HL-60 (cell line): ENCODE measurements at regions not wholly inside any gene's neighbourhood (a gene's known extent, or its start where the extent isn't known, plus 50 kb on each side); places are given as distances from the start of the nearest gene placed in this dataset.
A peak's percentile ranks its signal among the peaks of the same experiment; 100 is the strongest.

ENCODE experiments used
- DNase-seq, 2 experiments: peaks; one replicate each; pipeline ENCODE4 v3.0.0-alpha.2; 2010 to 2020; ENCODE audit warnings: low read depth in 1 of 2, low spot score in 1 of 2
- H3K27ac ChIP-seq: fragments of 250-450 bp; sonication (Bioruptor Pico); replicated peaks from 2 replicates; pipeline ENCODE4 v1.5.1; 2020; ENCODE audit warnings: mild to moderate bottlenecking, moderate library complexity
- H3K27me3 ChIP-seq: fragments of 250-450 bp; sonication (Bioruptor Pico); 2 replicates; pipeline ENCODE4 v1.5.1; 2021; ENCODE audit warnings: mild to moderate bottlenecking, moderate library complexity; ENCODE audit not compliant: insufficient read depth, poor library complexity, severe bottlenecking
- H3K4me3 ChIP-seq: replicated peaks from 2 replicates; pipeline ENCODE4 v1.5.1; 2011; ENCODE audit warnings: mild to moderate bottlenecking, control low read depth, low read length; ENCODE audit not compliant: insufficient read depth
- CTCF ChIP-seq: IDR thresholded peaks from one replicate; pipeline ENCODE4 v1.5.1; 2011; ENCODE audit warnings: low read length, control low read depth, inconsistent platforms; ENCODE audit not compliant: insufficient read depth
- GABPA ChIP-seq: IDR thresholded peaks from 2 replicates; pipeline ENCODE4 v1.6.1; 2012; ENCODE audit warnings: low read depth
- POLR2AphosphoS5 ChIP-seq: IDR thresholded peaks from 2 replicates; pipeline ENCODE4 v1.6.1; 2012; ENCODE audit warnings: low read depth
- SPI1 ChIP-seq: IDR thresholded peaks from 2 replicates; pipeline ENCODE4 v1.6.1; 2012; ENCODE audit warnings: low read depth, mild to moderate bottlenecking, borderline replicate concordance
- TF ChIP-seq, protein P1 (sequence below): IDR thresholded peaks from 2 replicates; pipeline ENCODE4 v1.6.1; 2012; ENCODE audit warnings: low read depth; ENCODE audit not compliant: insufficient replicate concordance

GRCh38 chr3:139199421-139200010, 144.3 kb upstream of the MRPS22 start:
- TF ChIP-seq, protein P1, sequence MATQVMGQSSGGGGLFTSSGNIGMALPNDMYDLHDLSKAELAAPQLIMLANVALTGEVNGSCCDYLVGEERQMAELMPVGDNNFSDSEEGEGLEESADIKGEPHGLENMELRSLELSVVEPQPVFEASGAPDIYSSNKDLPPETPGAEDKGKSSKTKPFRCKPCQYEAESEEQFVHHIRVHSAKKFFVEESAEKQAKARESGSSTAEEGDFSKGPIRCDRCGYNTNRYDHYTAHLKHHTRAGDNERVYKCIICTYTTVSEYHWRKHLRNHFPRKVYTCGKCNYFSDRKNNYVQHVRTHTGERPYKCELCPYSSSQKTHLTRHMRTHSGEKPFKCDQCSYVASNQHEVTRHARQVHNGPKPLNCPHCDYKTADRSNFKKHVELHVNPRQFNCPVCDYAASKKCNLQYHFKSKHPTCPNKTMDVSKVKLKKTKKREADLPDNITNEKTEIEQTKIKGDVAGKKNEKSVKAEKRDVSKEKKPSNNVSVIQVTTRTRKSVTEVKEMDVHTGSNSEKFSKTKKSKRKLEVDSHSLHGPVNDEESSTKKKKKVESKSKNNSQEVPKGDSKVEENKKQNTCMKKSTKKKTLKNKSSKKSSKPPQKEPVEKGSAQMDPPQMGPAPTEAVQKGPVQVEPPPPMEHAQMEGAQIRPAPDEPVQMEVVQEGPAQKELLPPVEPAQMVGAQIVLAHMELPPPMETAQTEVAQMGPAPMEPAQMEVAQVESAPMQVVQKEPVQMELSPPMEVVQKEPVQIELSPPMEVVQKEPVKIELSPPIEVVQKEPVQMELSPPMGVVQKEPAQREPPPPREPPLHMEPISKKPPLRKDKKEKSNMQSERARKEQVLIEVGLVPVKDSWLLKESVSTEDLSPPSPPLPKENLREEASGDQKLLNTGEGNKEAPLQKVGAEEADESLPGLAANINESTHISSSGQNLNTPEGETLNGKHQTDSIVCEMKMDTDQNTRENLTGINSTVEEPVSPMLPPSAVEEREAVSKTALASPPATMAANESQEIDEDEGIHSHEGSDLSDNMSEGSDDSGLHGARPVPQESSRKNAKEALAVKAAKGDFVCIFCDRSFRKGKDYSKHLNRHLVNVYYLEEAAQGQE = no peak
- TF ChIP-seq GABPA (no peak), POLR2AphosphoS5 (no peak), CTCF (no peak), SPI1 (no peak)
- Histone ChIP-seq H3K27ac (no peak overlapping the region), H3K27me3 (no peaks in the 10 kb centered on the region), H3K4me3 (no peak overlapping the region)
- DNase-seq = peak in 1 of 2 experiments; percentile 43

DNA sequence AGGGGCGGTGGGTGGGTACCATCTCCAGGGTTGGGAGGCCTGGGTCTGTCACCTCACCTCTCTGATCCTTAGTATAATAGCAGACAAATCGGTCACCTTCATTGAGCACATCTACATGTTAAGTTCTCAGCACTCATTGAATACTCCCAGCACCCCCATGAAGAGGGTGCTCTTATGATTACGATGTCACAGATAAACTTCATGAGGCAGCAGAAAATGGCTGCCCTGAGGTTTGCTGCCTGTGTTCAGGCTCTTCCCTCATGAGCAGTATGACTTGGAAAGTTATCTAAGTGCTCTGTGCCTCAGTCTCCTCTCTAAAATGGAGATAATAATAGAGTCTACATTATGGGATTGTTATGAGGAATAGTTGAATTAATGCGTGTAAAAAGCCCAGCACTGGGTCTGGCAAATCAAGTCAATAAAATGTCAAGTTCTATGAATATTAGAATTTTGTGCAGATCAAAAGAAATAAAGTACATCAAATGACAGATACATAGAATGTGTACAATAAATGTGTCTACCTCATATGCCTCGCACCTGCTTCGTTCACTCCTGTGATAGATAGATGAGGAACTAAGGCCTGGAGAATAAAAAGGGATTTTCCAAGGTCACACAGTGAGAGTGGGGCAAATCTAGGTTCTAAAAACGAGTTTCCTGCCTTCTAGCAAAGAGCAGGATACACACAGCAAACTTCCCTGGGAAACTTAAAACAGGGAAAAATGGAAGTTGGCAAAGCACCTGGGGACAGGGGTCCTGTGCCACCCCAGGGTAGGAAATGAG, 142.2 kb upstream of the MRPS22 start:
- H3K4me3 ChIP-seq = no peak overlapping the region
- H3K27me3 ChIP-seq = no peaks in the 10 kb centered on the region
- TF ChIP-seq, protein P1 = no peak
- no peak for TF ChIP-seq CTCF
- no peak for TF ChIP-seq POLR2AphosphoS5
- no peak for TF ChIP-seq GABPA
- TF ChIP-seq SPI1 = no peak
- no peak for DNase-seq
- no peak overlapping the region for H3K27ac ChIP-seq

GRCh38 chr3:139202226-139202958, 141.4 kb upstream of the MRPS22 start:
- peak in 1 of 2 experiments; percentile 42 for DNase-seq
- TF ChIP-seq GABPA (no peak), POLR2AphosphoS5 (no peak), CTCF (no peak), SPI1 (no peak)
- TF ChIP-seq, protein P1 = no peak
- Histone ChIP-seq H3K27me3 (no peaks in the 10 kb centered on the region), H3K27ac (no peak overlapping the region), H3K4me3 (no peak overlapping the region)
